ENCODE measurements at regions not wholly inside any gene's neighbourhood (a gene's known extent, or its start where the extent isn't known, plus 50 kb on each side); places are given as distances from the start of the nearest gene placed in this dataset.

GRCh38 chr16:73107371-73107770 lies 59.4 kb upstream of the ZFHX3 start:
- TF ChIP-seq CTCF (optimal IDR thresholded peaks at IDR 0.05 in 1 of 3, IDR thresholded peaks at IDR 0.05 in 1 of 3, conservative IDR thresholded peaks at IDR 0.05 in 1 of 3; ENCODE audit: extremely low read depth in 1 of 3, insufficient read depth in 2 of 3, low read length in 3 of 3) = no peak
- no peak for TF ChIP-seq EZH2 (IDR thresholded peaks at IDR 0.05; ENCODE audit: low read length)

Measured in keratinocyte (primary cell).